A549 (cell line): ENCODE measurements at regions not wholly inside any gene's neighbourhood (a gene's known extent, or its start where the extent isn't known, plus 50 kb on each side); places are given as distances from the start of the nearest gene placed in this dataset.

Source experiments
- ATAC-seq, 2 experiments: fragments of 200-7000 bp in 1 of 2; fragments of >200 bp in 1 of 2; cut with Nextera tagmentation in 1 of 2; cut with Tn5 transposase in 1 of 2; 3 replicates each; pipeline versions ENCODE4 v1.8.0 to v1.9.1; 2018 to 2020; ENCODE audit warnings: mild to moderate bottlenecking in 1 of 2, moderate library complexity in 1 of 2
- CTCF ChIA-PET: fragments of 300-600 bp; sonication (Branson Sonifier 250); formaldehyde crosslinking; extraction: SDS; loops from one replicate; lab custom pipeline; 2021; ENCODE audit warnings: antibody characterized with exemption, inconsistent platforms; lab: Yijun Ruan, JAX
- POLR2A ChIA-PET: fragments of 350-600 bp; formaldehyde crosslinking; extraction: SDS; loops from one replicate; lab custom pipeline; 2021; ENCODE audit warnings: antibody characterized with exemption, inconsistent platforms; lab: Yijun Ruan, JAX
- DNase-seq, 2 experiments: peaks; one replicate each; pipeline versions ENCODE4 v3.0.0 to v3.0.0-alpha.2; 2011 to 2016; ENCODE audit warnings: low read depth in 1 of 2, low spot score in 1 of 2
- FAIRE-seq: peaks from 2 replicates; lab custom pipeline; 2011; peaks lifted over from hg19 to GRCh38; lab: Jason Lieb, UNC
- H3K27ac ChIP-seq, 2 experiments: fragments of >200 bp; sonication (Bioruptor Twin); formaldehyde crosslinking; 3 replicates each; pipeline ENCODE4 v1.5.1; 2016 to 2017
- H3K4me1 ChIP-seq: fragments of >200 bp; sonication (Bioruptor Twin); formaldehyde crosslinking; 3 replicates; pipeline ENCODE4 v1.6.1; 2016
- H3K4me2 ChIP-seq: fragments of >200 bp; sonication (Bioruptor Twin); formaldehyde crosslinking; 3 replicates; pipeline ENCODE4 v1.6.1; 2016
- H3K4me3 ChIP-seq: fragments of >200 bp; sonication (Bioruptor Twin); formaldehyde crosslinking; 3 replicates; pipeline ENCODE4 v1.5.1; 2016
- H3K9me3 ChIP-seq: fragments of >200 bp; sonication (Bioruptor Twin); formaldehyde crosslinking; 3 replicates; pipeline ENCODE4 v1.6.1; 2016
- CBX2 ChIP-seq: fragments of 200-600 bp; sonication (generic); IDR thresholded peaks from 2 replicates; pipeline ENCODE4 v1.6.1; 2016; ENCODE audit warnings: low read depth, mild to moderate bottlenecking, borderline replicate concordance
- CBX8 ChIP-seq: fragments of 200-600 bp; sonication (generic); IDR thresholded peaks from 2 replicates; pipeline ENCODE4 v1.6.1; 2016
- CEBPB ChIP-seq, 2 experiments: fragments of >200 bp in 1 of 2; sonication (Bioruptor Twin) in 1 of 2; formaldehyde crosslinking in 1 of 2; IDR thresholded peaks; 2 replicates each; pipeline ENCODE4 v1.6.1; 2012 to 2016
- CHD2 ChIP-seq: fragments of 150-350 bp; IDR thresholded peaks from 2 replicates; pipeline ENCODE4 v1.6.1; 2014; ENCODE audit warnings: low read length; ENCODE audit not compliant: partially characterized antibody
- EP300 ChIP-seq, 2 experiments: fragments of >200 bp; sonication (Bioruptor Twin); formaldehyde crosslinking; IDR thresholded peaks; 2 replicates in 1 of 2; 3 replicates in 1 of 2; pipeline ENCODE4 v1.6.1; 2016 to 2017
- ESRRA ChIP-seq: fragments of 150-350 bp; IDR thresholded peaks from 2 replicates; pipeline ENCODE4 v1.6.1; 2014; ENCODE audit warnings: mild to moderate bottlenecking, low read length, borderline replicate concordance
- FOSL2 ChIP-seq, 2 experiments: fragments of 450-650 bp in 1 of 2; fragments of >200 bp in 1 of 2; sonication (Bioruptor Twin) in 1 of 2; formaldehyde crosslinking; IDR thresholded peaks; 2 replicates each; pipeline versions ENCODE4 v1.5.0 to v1.6.1; 2016 to 2020; ENCODE audit warnings: mild to moderate bottlenecking in 1 of 2, moderate library complexity in 1 of 2
- FOXS1 ChIP-seq: fragments of 250-450 bp; sonication (Bioruptor Pico); IDR thresholded peaks from 2 replicates; pipeline ENCODE4 v1.5.0; 2020; ENCODE audit warnings: mild to moderate bottlenecking, moderate library complexity
- HOXB13 ChIP-seq: fragments of 250-450 bp; sonication (Bioruptor Pico); IDR thresholded peaks from 2 replicates; pipeline ENCODE4 v1.5.0; 2020; ENCODE audit warnings: low read depth, mild to moderate bottlenecking, moderate library complexity
- HOXB5 ChIP-seq: fragments of 250-450 bp; sonication (Bioruptor Pico); IDR thresholded peaks from 2 replicates; pipeline ENCODE4 v1.5.0; 2020; ENCODE audit warnings: mild to moderate bottlenecking, moderate library complexity
- KDM1A ChIP-seq: fragments of 200-600 bp; sonication (generic); IDR thresholded peaks from 2 replicates; pipeline ENCODE4 v1.6.1; 2016; ENCODE audit warnings: low read depth, mild to moderate bottlenecking
- KDM5A ChIP-seq: fragments of 200-600 bp; sonication (generic); IDR thresholded peaks from 2 replicates; pipeline ENCODE4 v1.6.1; 2016; ENCODE audit warnings: antibody characterized with exemption, mild to moderate bottlenecking
- MAX ChIP-seq: IDR thresholded peaks from 2 replicates; pipeline ENCODE4 v1.6.1; 2012
- MAZ ChIP-seq: fragments of 150-350 bp; IDR thresholded peaks from 2 replicates; pipeline ENCODE4 v1.6.1; 2014; ENCODE audit warnings: antibody characterized with exemption, low read depth, low read length, borderline replicate concordance
- MYC ChIP-seq: IDR thresholded peaks from 2 replicates; pipeline ENCODE4 v1.6.1; 2012; ENCODE audit warnings: mild to moderate bottlenecking, inconsistent platforms, low read length, improper control_type of control experiment, borderline replicate concordance
- NFE2L2 ChIP-seq: fragments of 150-350 bp; conservative IDR thresholded peaks from 2 replicates; pipeline ENCODE4 v1.6.1; 2014; ENCODE audit warnings: low read length
- NPAS2 ChIP-seq: fragments of 250-450 bp; sonication (Bioruptor Pico); IDR thresholded peaks from 2 replicates; pipeline ENCODE4 v1.8.0; 2022; ENCODE audit warnings: mild to moderate bottlenecking, moderate library complexity, borderline replicate concordance
- RAD21 ChIP-seq, 2 experiments: fragments of >200 bp in 1 of 2; sonication (Bioruptor Twin) in 1 of 2; formaldehyde crosslinking in 1 of 2; IDR thresholded peaks in 1 of 2; conservative IDR thresholded peaks in 1 of 2; 2 replicates in 1 of 2; 3 replicates in 1 of 2; pipeline ENCODE4 v1.6.1; 2012 to 2018; ENCODE audit warnings: inconsistent platforms in 1 of 2
- RCOR1 ChIP-seq: fragments of 150-350 bp; IDR thresholded peaks from 2 replicates; pipeline ENCODE4 v1.6.1; 2014; ENCODE audit warnings: antibody characterized with exemption, low read length, low read depth
- REST ChIP-seq: fragments of 200-600 bp; sonication (generic); IDR thresholded peaks from 2 replicates; pipeline ENCODE4 v1.6.1; 2016; ENCODE audit warnings: antibody characterized with exemption, mild to moderate bottlenecking, moderate library complexity
- RNF2 ChIP-seq: fragments of 200-600 bp; sonication (generic); IDR thresholded peaks from 2 replicates; pipeline ENCODE4 v1.6.1; 2016; ENCODE audit warnings: low read depth, mild to moderate bottlenecking, antibody characterized with exemption, moderate library complexity, borderline replicate concordance
- SREBF2 ChIP-seq: fragments of 450-650 bp; IDR thresholded peaks from 2 replicates; pipeline ENCODE4 v1.6.1; 2014; ENCODE audit warnings: mild to moderate bottlenecking, moderate library complexity
- USF2 ChIP-seq: fragments of 450-650 bp; IDR thresholded peaks from 2 replicates; pipeline ENCODE4 v1.6.1; 2014; ENCODE audit warnings: antibody characterized with exemption
- ZC3H11A ChIP-seq: fragments of 450-650 bp; IDR thresholded peaks from 2 replicates; pipeline ENCODE4 v1.6.1; 2014; ENCODE audit warnings: antibody characterized with exemption, mild to moderate bottlenecking
- ZNF302 ChIP-seq: fragments of 250-450 bp; sonication (Bioruptor Pico); IDR thresholded peaks from 2 replicates; pipeline ENCODE4 v1.9.0; 2021; ENCODE audit warnings: inconsistent platforms, mild to moderate bottlenecking, moderate library complexity
- WGBS: methylation state at CpG from one replicate; pipeline ENCODE4 v1.1.6; 2017; ENCODE audit errors: missing lambda C conversion rate; 5-methylcytosine and 5-hydroxymethylcytosine counted together
- TF ChIP-seq, protein P1 (sequence below): fragments of >200 bp; sonication (Bioruptor Twin); formaldehyde crosslinking; IDR thresholded peaks from 3 replicates; pipeline ENCODE4 v1.6.1; 2016
- TF ChIP-seq, protein P2 (sequence below): fragments of >200 bp; sonication (Bioruptor Twin); formaldehyde crosslinking; IDR thresholded peaks from 2 replicates; pipeline ENCODE4 v1.6.1; 2016

DNA sequence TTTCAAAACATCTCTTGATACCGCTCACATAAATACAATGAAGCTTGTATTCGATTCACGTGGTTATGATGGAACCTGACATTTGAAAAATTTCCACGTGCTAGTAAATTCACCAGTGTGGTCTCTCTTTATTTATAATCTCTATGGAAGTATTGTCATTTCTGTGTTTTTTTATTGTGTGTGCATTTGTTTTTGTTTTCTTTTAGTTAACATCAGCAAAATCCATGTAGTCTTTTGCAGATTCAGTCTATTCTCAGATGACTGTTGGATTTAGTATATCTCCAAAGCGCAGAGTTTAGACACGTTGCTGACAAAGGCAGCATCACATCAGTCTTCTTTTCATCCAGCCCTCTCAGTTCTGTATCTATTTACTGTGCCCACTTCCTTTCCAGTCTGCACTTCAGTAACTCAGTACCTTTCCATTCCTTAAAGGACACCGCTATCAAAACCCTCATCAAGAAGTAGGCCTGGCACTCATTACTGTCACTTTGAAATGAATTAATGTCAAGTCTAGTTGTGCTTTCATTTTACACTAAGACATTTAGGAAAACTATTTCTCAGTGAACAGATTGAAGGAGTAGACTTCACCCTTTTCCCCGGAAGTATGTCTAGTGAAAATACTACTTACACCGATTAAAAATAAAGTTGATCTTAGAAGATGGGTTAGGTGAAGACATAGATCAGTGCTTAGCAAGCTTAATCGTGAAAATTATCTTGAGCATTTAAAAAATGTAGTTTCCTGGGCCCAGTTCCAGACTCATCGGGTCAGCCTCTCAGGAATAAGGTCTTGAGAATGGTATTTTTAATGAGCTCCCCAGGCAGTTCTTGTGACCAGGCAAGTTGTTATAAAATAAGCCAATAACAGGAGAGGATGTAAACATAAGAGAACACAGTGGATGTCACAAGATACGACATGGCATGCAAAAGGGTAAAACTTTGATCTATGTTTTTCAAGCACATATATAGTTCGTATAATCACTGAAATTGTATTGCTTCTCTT is 506.8 kb upstream of the ZEB2 start (continued):
- TF ChIP-seq REST, result no peak
- 0 out of 2 replicates have a peak, but pooled peaks have one; percentile 12 for TF ChIP-seq RCOR1
- TF ChIP-seq, protein P1, sequence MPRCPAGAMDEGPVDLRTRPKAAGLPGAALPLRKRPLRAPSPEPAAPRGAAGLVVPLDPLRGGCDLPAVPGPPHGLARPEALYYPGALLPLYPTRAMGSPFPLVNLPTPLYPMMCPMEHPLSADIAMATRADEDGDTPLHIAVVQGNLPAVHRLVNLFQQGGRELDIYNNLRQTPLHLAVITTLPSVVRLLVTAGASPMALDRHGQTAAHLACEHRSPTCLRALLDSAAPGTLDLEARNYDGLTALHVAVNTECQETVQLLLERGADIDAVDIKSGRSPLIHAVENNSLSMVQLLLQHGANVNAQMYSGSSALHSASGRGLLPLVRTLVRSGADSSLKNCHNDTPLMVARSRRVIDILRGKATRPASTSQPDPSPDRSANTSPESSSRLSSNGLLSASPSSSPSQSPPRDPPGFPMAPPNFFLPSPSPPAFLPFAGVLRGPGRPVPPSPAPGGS, result no peak
- no peak for TF ChIP-seq ESRRA

DNA sequence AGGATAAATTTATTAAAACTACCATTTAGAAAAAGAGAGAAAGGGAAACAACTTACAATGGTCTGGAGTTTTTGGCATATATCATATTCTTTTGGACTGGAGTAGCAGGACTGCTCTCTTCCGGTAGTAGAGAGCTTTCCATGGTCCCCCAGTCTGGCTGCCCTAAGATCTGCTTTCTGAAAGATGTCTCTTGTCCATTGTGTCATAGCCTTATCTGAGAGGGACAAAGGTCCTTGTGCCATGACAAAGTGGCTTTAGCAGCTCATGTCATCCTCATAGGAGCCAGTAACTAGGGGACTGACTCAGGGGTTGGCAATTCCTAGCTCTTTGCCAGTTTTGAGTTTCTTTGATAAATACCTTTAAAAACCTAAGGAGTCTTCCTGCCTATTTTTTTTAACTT is 505.5 kb upstream of the ZEB2 start:
- Histone ChIP-seq H3K27ac (peak overlapping the region; percentile 75 to 91), H3K4me1 (peaks cover 48% of the 10 kb centered on the region), H3K4me2 (peak overlapping the region; percentile 90), H3K4me3 (no peak overlapping the region), H3K9me3 (no peaks in the 10 kb centered on the region)
- no peak for DNase-seq
- 88% methylated on average over 1 of the region's 1 CpG for WGBS
- FAIRE-seq, result no peak
- no peak for ATAC-seq
- no peak for TF ChIP-seq CEBPB (IDR thresholded peaks at IDR 0.05)
- TF ChIP-seq ZC3H11A, result no peak
- no peak for TF ChIP-seq HOXB5 (CRISPR knock-in tag)
- CTCF ChIA-PET, result interaction anchor here (0.6 to 0.9 kb wide), 2 partner anchors 9 to 164 kb away, joined by 3 to 4 read pairs; no protein-coding TSS in a partner anchor
- POLR2A ChIA-PET, result no interaction called here

- POLR2A ChIA-PET, result interaction anchor here (1.4 kb wide), 1 partner anchor 80 kb away, joined by 6 read pairs; no protein-coding TSS in a partner anchor
- Histone ChIP-seq H3K4me1 (peaks cover 62% of the 10 kb centered on the region), H3K27ac (peak overlapping the region; percentile 75 to 91), H3K9me3 (no peaks in the 10 kb centered on the region), H3K4me2 (peak overlapping the region; percentile 90), H3K4me3 (peak overlapping the region; percentile 34)
- WGBS, result 5% methylated on average over 3 of the region's 3 CpGs
- CTCF ChIA-PET, result interaction anchor here (0.8 to 1.3 kb wide), 3 partner anchors 13 to 69 kb away, joined by 3 to 5 read pairs (median 5); no protein-coding TSS in a partner anchor
- ATAC-seq (no peak), FAIRE-seq (no peak), DNase-seq (peak in 1 of 2 experiments; percentile 52)
- TF ChIP-seq CBX8 (no peak), FOSL2 (IDR thresholded peaks at IDR 0.05) (no peak), FOSL2 (CRISPR knock-in tag; IDR thresholded peaks at IDR 0.05) (no peak), USF2 (no peak), MAX (no peak), RAD21 (conservative IDR thresholded peaks at IDR 0.05 in 1 of 2, IDR thresholded peaks at IDR 0.05 in 1 of 2) (no peak; a peak in 1 of 5 replicates), HOXB13 (CRISPR knock-in tag) (no peak), RNF2 (no peak), KDM5A (no peak), NFE2L2 (no peak), NPAS2 (CRISPR knock-in tag) (no peak), CHD2 (no peak), SREBF2 (no peak), MYC (no peak), FOXS1 (CRISPR knock-in tag) (no peak), HOXB5 (CRISPR knock-in tag) (peak; percentile 79; the same call in 1 of the 2 replicates), MAZ (no peak), CBX2 (no peak), ZNF302 (CRISPR knock-in tag) (no peak), KDM1A (peak; percentile 98), EP300 (IDR thresholded peaks at IDR 0.05) (no peak)
- TF ChIP-seq, protein P2, sequence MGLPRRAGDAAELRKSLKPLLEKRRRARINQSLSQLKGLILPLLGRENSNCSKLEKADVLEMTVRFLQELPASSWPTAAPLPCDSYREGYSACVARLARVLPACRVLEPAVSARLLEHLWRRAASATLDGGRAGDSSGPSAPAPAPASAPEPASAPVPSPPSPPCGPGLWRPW, result no peak
Measured at GRCh38 chr2:145023334-145023934, 503.5 kb upstream of the ZEB2 start.
